Kidney glomerular epithelial cell (primary cell): ENCODE measurements at regions not wholly inside any gene's neighbourhood (a gene's known extent, or its start where the extent isn't known, plus 50 kb on each side); places are given as distances from the start of the nearest gene placed in this dataset.
"Not testable (repeated sequence)": the region's sequence is repeated elsewhere in the genome, so short reads cannot be mapped to it uniquely, and the experiment has no call there.

ENCODE experiments used
- DNase-seq: peaks from one replicate; lab custom pipeline; 2025; lab: John Stamatoyannopoulos, UW

DNA sequence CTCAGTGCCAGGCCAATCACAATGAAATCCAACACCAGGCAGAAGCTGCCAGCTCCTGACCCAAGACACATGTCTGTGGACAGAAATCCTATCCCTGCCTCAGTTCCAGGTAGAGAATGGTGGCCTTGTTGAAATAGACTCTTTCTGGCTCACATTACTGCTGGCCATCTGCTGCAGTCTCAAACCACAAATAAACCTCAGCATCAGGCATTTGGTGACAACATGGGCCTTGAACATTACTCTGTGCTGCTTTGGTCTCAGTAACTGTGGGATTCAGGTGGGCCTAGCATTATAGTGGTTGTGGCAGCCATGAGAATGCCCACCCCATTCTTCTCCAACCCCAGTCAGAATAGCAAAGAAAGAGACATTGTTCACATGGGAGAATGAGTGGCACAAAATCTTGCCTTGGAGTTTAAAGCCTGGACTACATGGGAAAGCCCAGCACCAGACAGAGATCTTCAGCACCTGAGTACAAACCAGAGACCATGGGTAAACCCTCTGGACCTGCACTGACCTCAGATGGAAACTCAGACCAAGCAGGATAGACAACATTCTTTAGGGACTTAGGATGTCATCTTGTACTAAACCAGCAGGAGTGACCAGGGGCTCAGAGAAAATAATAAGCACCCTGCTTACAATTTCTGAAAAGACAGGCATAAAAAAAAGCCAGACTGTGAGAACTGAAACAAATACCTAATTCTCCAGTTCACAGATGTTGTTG lies 50.4 kb upstream of the TRAM1L1 start:
- no peak for DNase-seq

DNA sequence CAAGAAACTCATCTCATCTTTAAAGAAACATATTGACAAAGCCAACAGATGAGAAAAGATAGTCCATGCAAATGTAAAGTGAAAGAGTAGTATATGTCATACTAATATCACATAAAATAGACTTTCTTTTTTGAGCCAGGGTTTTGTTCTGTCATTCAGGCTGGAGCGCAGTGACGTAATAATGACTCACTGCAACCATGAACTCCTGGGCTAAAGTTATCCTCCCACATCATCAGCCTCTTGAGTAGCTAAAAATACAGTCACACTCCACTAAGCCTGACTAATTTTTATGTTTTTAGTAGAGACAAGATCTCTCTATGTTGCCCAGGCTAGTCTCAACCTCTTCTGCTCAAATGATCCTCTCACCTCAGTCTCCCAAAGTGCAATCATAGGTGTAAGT lies 51.8 kb upstream of the TRAM1L1 start:
- DNase-seq = peak; percentile 92

DNA sequence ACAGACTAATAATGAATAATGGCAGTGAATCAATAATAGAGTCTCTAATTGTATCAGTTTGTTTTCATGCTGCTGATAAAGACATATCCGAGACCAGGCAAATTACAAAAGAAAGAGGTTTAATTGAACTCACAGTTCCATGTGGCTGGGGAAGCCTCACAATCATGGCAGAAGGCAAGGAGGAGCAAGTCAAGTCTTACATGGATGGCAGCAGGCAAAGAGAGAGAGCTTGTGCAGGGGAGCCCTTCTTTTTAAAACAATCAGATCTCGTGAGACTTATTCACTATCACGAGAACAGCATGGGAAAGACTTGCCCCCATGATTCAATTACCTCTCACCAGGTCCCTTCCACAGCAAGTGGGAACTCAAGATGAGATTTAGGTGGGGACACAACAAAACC lies 53.4 kb upstream of the TRAM1L1 start:
- DNase-seq = not testable (repeated sequence)

DNA sequence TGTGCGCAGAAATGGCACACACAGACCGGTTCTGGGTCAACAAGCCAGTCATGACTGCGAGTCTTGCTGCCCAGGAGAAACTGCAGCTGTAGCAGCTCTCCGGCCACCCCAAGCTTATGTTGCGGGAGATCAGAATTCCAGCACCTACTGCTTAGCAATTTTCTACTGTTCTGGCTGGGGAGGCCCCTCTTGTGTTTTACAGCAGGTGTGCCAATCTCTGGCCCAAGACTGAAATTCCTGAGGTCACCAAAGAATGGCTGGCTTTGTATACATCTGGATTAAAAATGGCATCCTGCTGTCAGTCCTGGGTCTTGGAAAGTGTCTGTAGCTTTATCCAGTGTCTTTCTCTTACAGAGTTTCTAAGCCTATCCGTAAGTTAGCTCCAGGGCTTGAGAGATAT lies 68.9 kb upstream of the TRAM1L1 start:
- DNase-seq = no peak

DNA sequence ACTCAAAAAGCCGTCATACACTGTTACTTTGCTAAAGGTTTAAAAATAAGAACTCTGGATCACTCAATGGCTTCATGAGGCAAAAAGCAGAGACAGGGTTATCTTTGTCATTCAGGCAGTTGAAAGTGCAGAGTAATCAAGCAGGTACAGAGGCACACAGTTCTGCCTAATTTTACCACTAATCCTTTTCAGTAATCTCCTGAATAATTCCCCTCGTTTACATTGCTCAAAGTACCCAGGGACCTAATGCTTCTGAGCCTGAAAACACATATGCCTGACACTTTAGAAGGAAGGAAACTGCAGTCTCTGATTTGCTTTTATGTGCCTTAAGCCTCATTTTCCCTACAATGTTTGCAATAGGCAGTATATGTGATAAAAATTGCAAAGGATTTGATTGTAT lies 71.4 kb upstream of the TRAM1L1 start:
- DNase-seq = no peak

DNA sequence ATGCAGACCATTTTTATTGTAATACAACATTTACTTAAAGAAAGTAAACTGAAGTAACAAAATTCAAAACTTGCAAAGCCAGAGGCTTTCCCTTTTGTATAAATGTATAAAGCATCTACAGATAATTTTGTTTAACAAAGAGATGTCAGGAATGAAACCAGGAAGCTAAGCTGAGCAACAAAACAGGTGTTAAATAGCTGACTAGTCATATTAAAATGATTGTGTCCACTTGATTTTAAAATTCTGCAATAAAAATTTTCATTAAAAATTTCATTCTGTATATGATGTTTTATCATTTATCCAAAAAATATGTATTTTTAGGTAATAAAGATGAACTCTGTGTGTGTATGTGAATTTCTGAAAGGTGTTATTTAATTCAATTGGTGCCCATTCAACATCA lies 72.0 kb upstream of the TRAM1L1 start:
- no peak for DNase-seq

DNA sequence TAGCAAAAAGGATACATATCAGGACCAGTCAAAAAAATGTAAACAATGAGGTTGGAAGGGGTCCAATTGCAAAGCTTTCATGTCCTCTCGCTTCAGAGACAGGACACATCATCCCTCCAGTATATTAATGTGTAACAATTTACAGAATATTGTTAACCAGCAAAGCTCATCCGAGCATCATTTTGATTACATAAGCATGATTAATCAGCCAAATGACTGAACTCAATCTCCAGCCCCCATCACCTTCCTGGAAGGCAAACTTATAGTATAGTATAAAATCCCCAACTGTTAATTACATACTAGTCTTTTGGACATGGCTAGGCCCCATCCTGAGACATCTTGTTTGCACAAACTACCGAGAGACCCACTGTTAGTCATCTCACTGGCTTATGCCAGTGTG lies 77.6 kb upstream of the TRAM1L1 start:
- DNase-seq = no peak

DNA sequence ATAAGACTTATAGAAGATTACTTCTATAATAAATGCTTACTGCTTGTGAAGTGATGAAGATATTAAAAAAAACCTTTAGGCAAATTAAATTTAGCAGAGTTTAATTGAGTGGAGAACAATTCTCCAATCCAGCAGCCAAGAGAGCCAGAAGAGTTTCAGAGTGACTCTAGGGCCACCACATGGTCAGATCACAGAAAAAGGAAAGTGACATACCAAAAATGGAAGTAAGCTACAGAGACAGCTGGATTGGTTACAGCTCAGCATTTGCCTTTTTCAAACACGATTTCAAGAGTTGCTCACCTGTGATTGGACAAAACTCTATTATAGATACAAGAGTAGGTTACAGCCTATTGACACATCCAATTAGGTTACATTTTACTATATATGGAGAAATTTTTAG lies 79.0 kb upstream of the TRAM1L1 start:
- no peak for DNase-seq

DNA sequence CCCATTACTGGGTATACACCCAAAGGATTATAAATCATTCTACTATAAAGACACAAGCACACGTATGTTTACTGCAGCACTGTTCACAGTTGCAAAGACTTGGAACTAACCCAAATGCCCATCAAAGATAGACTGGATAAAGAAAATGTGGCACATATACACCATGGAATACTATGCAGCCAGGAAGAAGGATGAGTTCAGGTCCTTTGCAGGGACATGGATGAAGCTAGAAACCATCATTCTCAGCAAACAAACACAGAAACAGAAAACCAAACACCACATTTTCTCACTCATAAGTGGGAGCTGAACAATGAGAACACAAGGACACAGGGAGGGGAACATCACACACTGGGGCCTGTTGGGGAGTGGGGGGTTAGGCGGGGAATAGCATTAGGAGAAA lies 90.0 kb upstream of the TRAM1L1 start:
- not testable (repeated sequence) for DNase-seq

DNA sequence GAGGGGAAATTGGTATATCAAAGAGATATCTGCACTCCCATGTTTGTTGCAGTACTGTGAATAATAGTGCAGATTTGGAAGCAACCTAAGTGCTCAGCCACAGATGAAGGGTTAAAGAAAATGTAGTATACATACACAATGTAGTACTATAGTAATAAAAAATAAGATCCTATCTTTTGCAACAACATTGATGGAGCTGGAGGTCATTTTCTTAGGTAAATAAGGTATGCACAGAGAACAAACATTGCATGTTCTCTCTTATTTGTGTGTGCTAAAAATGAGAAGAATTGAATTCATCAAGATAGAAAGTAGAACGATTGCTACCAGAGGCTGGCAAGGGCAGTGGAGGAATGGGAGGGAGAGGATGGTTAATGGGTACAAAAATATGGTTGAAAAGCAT lies 117.9 kb upstream of the TRAM1L1 start:
- DNase-seq = no peak

DNA sequence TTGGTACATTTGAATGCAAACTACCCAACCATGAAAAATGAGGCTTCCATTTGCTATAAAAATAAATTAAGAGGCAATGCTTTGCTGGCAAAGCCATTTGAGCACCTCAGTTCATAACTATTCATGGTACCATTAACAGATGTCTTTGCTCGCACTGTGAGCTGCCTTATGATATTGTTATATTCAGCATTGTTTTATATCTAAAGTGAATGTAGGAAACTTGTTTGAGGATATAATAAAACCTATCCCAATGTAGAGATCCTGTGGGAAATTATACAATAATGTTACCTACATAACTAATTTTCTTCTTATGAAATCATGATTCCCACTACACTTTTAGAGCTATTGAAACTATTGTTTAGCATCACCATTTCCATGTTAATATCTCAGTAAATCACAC lies 125.2 kb upstream of the TRAM1L1 start:
- DNase-seq = no peak

DNA sequence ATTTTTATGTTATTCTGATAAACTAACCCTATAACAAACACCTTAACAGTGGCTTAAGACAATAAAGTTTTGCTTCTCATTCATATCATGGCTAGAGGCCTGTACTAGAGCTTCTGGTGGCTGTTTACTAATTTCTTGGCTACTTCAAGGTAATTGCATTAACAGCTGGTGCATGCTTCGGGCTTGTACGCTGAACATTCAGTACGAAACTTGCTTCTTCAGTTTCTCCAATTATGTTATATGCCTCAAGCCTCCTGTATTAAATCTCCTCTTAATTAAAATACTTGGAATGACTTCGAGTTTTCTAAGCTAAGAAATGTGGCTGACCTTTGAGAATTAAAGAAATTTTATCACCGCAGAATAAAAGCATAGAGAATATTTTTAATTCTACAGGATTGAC lies 138.9 kb upstream of the TRAM1L1 start:
- no peak for DNase-seq

DNA sequence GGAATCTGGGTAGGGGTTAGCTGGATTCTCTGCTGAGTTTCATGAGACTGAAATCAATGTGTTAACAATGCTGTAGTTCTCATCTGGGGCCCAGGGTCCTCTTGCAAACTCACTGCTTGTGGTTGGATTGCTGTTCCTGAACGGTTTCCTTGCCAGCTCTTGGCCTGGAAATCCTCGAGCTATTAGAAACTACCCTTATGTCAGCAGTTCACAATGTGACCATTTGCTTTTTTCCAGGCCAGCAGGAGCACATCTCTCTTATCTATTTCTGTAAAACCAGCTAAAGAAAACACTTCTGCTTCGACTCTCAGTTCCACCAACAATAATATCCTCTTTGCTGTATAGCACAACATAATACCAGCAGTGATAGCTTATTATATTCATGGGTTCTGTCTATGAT lies 140.1 kb upstream of the TRAM1L1 start:
- DNase-seq = no peak

DNA sequence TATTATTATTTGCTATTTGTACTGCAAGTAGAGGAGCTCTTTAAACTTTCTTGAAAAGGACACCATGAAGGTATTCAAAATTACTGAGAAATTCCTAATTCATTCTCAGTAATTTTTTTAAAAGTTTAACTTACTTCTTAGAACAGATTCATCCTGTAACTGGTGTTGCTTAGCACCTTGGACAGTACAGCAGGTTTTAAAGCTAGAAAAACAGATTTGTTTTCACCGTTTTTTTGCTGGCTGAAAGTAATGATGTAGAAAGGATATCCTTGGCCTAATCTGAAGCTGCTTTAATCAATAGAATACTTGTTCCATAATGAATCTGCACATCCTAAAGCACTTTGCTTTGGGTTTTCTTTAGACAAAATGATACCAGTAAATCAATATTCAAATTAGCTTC lies 142.5 kb upstream of the TRAM1L1 start:
- no peak for DNase-seq

DNA sequence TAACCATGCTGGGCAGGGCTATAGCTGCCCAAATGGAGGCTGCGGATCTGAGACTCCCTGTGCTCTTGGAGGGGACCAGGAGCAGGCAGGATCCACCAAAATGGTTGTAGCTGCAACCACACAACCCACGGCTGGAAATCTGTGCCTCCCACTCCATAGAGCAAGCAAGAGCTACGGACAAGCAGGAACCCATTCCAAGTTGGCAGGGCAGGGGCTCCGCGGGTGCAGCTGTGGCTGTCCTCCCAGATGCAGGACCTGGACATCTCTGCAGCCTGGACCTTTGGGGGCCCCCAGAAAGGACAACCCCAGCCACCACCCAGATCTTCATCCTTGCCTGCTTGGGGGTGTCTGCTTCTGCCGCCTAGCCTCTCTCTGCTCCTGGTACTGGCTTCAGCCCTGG lies 154.1 kb upstream of the TRAM1L1 start:
- no peak for DNase-seq

DNA sequence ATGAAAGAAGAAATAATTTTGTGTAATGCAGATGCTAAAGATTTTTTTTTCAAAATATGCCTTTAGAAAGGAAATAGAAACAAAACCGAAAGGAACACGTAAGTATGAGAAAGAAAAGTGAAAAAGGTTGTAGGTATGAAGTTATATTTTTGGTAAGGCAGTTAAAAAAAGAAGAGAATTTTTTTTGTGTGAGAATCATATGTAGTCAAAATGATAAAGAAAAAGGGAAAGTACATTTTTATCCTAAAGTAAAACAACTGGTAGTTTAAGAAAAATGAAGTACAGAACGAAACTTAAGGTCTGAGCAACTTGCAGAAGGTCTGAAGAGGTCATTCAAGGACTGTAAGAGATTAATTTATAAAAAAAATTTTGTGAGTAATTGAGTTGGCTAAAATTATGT lies 164.0 kb upstream of the TRAM1L1 start:
- DNase-seq = no peak

DNA sequence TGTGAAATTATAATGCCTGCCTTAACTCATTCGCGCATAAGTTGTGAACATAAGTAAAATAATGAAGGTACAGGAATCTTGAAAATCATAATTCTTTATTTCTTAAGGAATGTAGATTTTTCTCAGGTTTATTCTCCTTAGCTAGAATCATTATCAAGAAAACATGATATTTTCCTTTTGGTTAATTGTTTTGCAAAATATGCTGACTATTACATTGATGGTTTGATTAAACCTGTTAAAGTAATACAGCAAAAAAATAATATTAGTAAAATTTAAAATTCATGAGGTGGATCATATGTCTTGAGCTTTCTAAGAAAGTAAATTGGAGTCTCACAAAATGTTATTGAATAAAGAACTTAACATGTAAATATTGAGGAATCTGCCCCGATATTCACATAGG lies 178.7 kb upstream of the TRAM1L1 start:
- no peak for DNase-seq

DNA sequence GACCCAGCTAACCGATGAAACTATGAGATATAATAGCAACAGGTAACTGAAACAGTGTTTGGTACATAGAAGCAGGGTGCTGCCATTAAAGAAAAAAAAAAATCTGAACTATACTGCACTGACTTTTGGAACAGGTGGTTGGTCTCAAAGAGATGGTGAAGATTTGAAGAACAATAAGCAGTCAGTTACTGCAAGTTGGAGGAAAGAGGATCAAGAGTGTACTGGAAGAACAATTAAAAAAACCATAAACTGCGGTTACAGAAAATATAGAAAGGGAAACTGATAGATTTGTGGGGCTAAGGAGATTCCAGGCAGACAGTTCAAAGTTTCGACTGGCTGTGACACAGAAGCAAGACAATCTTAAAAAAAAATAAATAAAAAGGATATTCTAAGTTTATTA lies 181.9 kb upstream of the TRAM1L1 start:
- DNase-seq = no peak

DNA sequence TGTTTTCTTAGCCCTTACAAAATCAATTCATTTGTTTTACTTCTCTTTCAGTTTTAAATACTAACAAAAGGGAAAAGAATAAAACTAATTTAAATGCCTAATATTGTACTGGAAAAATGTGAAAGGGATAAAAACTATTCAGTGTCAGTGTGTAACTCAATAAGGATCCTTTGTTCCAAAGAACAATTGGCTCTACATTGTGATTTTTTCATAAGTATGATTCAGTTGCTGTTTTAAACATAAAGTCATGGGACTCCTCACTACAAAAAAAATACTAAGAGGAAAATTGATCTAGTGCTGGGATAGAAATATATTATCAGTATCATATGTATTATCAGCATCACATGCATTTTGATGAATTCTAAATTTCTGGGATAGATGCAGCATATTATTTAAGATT lies 199.4 kb upstream of the TRAM1L1 start:
- no peak for DNase-seq

DNA sequence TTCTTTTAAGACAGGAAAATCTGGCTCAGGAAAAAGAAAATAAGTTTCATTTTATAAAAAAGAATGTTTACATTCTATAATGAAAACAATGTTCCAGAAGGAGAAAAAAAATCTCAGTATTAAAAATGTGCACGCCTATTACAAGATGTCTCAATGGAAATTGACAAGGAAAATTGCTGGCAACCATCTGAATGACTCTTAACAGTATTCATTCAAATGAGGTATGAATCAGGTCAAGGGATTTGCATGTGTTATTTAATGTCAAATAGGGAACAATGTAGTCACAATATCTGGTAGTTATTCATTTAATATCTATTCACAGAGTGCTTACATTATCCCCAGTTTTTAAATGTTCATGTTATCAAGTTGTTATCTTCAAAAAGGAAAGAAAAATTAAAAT lies 208.4 kb upstream of the TRAM1L1 start:
- DNase-seq = no peak

DNA sequence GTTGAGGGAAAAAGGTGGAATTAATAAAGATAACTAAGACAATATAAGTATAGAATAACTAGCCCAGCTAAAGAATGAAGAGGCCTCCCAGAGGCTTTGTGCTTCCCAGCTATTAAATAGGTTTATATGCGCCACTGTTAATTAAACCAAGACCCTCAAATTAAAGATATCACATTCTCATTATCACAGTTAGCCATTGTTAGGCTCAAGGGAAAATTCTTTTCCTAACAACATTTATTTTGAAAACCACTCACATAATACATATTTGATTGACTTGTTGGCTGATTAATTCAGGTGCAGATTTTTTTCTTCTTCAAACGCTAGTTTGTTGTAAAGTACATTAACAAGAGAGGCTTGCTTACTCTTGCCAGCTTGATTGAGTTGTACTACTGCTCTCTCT lies 216.8 kb upstream of the TRAM1L1 start:
- no peak for DNase-seq

DNA sequence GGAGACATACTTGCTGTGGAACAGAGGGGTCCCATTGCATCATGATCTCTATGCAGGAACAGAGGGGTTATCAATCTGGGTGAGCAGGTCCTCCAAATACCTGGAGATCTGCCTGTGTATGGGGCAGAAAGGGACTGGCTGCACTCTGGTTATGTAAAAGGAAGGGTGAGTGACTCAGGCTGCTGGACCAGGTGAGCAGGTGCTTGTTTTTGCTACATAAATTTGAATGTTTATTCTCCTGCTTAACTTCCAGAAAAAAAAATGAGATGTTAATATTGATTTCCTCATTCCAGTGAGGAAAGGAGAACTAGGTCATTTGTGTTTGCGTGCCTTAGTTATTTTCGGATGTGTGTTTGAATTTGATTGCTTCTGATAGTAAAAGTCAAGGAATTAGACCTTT lies 225.8 kb upstream of the TRAM1L1 start:
- DNase-seq = no peak

DNA sequence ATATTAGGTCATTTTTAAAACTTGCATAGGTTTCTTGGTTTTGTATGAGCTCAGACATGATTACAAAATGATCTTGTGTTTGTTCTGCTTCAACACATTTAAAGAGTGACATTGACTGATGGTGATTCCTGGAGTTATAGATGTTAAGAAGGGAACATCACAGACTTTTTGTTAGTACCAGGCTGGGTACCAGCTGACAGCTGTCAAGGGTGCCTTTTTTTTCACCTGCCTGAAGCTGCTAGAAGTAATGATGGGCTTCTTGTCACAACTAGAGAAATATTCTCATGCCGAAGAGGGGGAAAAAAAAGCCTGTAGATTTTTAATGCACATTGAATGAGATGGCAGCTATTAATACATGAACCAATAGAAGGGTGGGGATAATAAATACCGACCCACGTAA lies 226.6 kb upstream of the TRAM1L1 start:
- no peak for DNase-seq

DNA sequence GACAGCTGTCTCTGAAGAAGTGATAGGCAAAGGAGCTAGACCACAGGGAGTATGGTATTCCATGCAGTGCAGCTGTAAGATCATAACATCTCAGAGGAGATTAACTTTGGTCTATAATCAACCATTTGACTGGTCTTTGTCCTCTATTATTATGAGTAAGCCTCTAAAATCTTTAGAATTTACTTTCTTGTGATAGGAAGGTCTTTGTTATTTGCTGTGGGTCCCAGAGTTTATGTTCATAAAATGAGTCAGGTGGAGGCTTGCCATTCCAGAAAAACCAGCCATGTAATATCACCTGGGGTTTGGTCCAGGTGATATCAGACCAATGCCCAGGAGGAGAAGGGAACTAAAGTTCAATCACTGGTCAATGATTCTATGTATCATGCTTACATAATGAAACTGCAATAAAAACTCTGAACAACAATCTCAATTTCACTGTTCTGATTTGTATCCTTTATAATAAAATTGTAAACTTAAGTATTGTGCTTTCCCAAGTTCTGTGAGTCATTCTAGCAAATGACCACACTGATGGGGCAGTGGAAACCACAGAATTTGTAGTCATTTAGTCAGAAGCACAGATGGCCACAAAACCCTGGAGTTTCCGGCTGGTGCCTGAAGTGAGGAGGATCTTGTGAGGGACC lies 239.6 kb upstream of the TRAM1L1 start:
- peak; percentile 92 for DNase-seq
